Stimulated activated CD4-positive, alpha-beta T cell treated with anti-CD3 and anti-CD28 coated beads, Interleukin-2, amount 100 ng/mL, for 48 hours (primary cell): ENCODE measurements at regions not wholly inside any gene's neighbourhood (a gene's known extent, or its start where the extent isn't known, plus 50 kb on each side); places are given as distances from the start of the nearest gene placed in this dataset.

Experiments used
- DNase-seq, 2 donors: peaks; one replicate each; pipeline ENCODE4 v3.0.0-alpha.2; 2020

DNA sequence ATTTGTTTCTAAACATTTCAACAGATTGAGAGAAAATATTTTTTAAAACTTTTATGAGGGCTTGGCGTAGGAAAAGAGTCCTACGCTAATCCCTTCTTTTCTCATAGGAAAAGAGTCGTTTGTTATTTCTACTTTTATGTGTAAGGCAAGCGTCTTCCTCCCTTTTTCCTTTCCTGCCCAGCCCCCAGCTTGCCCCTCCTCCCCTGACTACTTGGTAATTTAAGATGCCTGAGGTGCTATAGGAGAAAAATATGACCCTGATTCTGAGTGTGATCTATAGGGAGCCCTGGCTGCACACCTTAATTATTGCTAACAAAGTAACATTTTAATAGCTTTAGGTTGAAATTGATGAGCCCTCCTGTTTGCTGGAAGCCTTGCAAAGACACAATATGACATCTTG is 373.6 kb downstream of the PBX1 start:
- no peak for DNase-seq

DNA sequence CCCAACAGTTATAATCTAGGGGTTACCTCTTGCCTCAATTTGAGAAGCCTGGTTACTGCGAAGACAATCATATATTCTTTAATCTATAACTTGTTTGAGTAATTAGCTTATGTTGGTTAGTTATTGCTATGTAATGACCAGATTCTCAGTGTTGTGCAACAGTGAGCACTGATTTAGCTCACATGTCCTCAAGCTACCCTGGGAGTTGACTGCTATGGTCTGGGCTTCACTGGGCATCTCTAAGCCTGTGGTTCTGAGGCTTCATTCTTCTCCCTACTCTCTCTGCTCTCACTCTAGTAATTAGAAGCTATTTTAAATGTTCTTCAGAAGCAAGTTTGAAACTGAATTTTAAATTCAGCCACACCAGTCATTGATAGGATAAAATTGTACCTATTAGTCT is 371.8 kb downstream of the PBX1 start:
- DNase-seq = no peak

DNA sequence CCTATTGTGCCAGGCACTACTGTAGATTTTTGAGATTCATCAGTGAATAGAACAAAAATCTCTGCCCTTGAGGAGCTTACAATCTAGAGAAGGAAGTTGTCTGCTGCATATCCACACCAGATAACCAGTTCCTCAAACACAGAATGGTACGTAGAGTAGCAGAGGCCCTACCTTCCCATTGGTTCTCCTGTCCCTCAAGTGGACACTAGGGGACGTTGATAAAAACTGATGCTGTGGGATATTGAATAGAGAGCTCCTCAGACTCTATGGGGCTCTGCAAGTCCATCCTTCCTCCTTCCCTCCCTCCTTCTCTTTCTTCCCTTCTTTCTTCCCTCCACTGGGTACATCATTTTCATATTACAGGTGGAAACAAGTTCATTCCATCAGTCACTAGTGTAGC is 371.3 kb downstream of the PBX1 start:
- DNase-seq = no peak

DNA sequence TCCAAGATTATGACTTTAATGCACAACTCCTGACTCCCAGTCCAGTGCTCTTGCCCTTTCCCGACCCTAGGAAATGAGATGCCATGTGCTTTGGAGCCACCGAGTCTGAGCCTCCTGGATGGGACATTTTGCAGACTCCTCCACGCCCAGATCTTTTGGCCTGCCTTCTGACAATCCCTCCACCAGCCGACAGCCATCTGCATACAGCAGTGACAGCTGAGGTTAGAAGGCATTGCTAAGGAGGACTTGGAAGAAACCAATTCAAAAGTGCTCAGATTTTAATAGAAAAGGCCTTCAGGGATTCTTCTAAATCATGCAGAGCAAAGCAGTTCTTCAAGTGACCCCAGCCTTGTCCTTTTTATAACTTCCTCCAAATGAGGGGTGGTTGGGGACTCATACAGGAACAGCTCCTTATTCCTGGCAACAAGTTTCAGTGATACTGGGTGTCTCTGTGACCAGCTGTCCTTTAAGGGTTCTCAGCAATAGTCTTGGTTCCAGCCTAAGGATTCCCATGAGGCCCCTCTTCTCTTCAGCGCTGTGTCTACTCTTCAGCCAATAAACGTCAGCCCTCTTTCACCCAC is 369.3 kb downstream of the PBX1 start:
- no peak for DNase-seq

DNA sequence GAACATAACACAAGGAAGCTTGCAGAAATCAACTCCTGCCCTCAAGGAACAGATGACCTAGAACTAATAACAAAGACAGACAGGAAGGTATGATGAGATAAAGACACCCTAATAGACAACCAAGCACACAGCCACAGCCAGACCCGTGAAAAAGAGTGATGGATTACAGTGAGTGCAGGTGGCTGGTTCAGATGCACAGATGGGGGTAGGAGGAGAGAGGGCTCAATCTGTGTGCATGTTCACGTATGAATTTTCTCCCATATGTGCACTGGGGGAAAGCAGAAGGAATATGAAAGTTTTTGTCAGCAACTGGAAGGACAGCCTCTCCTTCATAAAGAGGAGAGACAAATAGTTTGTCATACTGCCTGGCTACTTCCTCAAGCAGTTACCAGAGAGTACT is 367.1 kb downstream of the PBX1 start:
- no peak for DNase-seq

DNA sequence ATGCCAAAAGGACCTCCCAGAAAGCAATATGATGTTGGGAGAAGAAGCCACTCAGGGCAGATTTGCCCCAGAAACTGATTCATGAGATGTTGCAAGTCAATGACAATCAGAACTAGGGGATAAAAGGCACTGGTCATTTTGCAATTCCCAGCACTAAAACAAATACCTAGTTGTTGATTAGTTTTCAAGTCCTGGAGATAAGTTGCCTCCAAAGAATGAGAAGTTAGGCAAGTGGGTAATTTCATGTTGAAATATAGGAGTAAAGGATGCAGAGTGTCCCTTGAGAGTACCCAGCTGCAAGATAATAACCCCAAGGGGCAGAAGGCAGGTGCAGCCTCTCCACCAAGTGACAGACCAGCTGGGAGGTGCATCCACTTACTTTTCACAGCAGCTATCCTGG is 363.6 kb downstream of the PBX1 start:
- DNase-seq = no peak

DNA sequence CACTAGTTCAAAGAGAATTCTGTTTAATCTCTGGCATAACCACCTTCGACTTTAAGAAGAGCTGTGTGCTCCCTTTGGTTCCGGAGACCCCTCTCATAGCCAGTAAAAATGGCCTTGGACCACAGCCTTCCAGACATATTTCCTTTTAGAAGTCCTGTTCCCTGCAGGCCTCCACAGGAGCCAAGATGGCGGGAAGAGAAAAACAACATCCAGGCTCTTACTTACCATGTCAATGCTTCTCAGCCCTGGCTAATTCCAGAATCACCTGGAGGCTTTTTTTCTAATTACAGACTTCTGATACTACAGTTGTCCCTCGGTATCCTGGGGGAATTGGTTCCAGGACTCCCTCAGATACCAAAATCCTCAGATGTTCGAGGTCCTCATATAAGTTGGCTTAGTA is 362.5 kb downstream of the PBX1 start:
- DNase-seq = no peak

DNA sequence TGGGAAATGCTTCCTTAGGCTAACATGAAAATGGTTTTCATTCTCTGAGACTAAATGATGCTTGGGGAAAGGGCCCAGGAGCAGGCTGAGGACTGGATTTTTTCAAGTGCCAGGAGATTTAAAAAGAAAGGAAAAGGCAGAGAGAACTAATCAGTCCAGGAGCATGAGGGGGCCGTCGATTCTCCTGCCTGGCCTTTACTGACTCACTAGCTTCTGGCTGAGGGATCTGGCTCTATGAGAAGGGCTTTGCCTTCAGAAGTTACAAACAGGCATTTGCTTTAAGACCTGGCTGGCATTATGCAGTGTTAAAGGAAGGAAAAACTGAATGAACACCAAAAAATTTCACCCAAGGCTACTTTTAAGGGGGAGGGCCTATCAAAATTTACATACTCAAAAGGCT is 359.2 kb downstream of the PBX1 start:
- no peak for DNase-seq

DNA sequence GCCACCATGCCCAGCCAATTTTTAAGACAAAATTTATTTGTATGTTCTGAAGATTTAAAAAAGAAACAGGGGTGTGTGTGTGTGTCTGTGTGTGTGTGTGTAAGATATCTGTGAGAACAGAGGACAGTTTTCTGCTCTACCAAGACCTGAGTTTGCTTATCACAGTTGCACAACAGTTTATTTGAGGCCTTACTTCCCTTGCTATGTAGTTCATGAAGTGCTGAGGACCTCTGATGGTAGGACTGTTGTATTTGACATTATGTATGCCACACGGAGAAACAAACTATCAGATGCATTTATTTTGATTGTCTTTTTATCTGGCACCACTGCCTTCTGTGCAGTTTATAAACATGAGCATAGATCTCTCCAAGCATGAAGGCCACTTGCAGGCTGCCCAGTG is 355.2 kb downstream of the PBX1 start:
- DNase-seq = no peak

DNA sequence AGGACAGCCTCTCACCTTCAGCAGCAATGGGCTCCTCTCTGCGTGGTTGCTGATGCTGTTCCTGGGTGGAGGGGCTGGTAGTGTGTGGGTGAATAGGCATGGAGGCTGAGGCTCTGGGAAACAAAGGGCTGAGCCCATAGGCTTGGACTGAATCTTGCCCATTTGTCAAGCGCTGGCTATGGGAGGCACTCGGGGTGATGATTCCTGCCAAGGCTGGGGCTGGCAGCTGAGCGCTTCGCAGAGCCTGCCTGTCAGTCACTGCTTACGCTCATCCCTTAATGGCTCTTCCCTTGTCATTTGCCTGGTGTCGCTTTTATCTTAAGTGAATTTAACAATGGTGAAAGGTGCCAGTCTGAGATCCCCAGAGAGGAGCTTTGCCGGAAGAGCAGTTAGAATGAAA is 353.3 kb downstream of the PBX1 start:
- DNase-seq = no peak

DNA sequence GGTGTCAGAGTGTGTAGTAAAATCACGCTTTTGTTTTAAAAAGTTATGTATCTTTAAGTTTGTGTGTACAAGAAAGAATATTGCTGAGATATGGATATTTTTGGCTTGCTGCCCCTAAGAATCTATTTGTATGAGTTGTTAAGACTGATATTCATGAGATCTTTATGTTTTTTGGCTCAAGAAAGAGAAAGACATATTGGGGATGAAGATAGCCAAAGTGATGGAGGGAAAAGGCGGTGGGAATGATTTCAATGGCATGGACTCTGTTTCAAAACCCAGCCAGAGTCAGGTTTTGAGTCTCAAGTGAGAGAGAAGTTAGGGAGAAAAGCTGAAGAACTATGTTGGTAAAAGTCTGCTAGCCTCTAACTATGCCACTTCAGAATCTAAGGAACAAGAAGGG is 351.7 kb downstream of the PBX1 start:
- no peak for DNase-seq

DNA sequence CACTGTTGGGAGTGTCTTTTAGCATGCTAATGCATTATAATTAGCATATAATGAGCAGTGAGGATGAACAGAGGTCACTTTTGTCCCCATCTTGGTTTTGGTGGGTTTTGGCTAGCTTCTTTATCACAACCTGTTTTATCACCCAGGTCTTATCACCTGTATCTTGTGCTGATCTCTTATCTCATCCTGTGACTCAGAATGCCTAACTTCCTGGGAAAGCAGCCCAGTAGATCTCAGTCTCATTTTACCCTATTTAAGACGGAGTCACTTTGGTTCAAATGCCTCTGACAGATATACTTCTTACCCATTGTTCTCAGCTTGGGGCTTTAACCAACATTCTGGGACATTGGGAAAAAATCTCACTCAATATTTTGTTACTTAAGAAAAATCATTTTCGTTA is 348.7 kb downstream of the PBX1 start:
- no peak for DNase-seq

DNA sequence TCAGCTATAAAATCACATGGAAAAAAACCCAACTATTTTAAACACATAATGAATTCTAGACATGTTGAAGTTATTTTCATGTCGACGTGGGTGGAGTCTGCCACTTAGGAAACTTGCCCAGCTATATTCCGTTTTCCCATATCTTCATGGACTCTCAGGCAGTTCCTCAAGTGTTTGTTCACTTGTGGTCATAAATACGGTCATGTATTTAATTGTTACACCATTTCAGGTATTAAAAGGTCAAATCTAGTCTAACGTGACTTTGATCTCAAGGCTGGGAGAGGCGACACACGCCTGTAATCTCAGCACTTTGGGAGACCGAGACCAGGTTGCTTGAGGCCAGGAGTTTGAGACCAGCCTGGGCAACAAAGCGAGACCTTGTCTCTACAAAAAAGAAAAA is 346.9 kb downstream of the PBX1 start:
- DNase-seq = no peak

DNA sequence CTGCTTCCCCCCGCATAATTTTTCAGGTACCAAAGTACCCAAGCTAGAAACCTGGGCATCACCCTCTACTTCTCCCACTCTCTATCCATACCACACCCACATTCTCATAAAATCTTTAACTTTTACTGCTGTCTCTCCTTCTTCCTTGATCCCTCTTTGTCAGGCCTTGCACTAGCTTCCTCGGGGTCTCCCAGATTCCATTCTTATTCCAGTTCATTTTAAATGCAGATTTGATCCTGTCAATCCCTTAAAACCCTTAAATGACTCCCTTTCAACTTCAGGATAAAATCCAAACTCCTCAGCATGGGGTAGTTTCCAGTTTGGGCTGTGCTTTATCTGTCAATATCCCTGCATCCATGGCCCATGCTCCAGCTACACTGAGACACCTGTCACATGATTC is 343.5 kb downstream of the PBX1 start:
- DNase-seq = no peak
